GM12874 (cell line): ENCODE measurements at regions not wholly inside any gene's neighbourhood (a gene's known extent, or its start where the extent isn't known, plus 50 kb on each side); places are given as distances from the start of the nearest gene placed in this dataset.

Experiments used
- CTCF ChIP-seq: IDR thresholded peaks from 2 replicates; pipeline ENCODE4 v1.5.1; 2011; ENCODE audit warnings: low read depth, mild to moderate bottlenecking, control low read depth, low read length, moderate library complexity; ENCODE audit not compliant: insufficient read depth

GRCh38 chr10:78231939-78232338 is 198.3 kb downstream of the RPS24 start:
- TF ChIP-seq CTCF: no peak

DNA sequence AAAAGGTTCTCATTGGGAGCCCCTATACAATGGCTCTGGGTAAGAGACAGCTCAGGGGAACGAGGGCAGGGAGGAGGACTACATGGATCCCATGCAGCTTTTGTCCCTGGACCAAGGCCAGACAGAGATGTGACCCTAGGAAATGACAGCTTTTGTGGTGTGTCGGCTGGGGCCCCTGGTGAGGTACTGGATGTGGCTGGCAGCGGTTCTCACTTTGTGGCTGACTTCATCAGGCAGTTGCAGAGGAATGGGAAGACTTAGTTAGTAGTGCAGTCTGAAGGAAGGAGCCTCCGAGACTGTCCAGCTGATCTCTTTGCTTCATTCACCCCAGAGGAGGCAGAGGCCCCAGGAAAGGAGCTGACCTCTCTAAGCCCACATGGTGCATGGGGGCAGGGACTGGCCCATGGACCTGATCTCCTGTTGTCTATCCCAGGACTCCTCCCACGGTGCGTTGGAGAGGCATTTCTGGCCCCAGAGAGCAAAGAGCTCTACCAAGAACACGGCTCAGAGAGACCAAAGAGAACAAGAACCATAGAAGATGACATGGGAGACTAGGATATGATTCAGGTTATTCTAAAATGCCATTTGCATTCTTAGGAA is 202.9 kb downstream of the RPS24 start:
- TF ChIP-seq CTCF: no peak

DNA sequence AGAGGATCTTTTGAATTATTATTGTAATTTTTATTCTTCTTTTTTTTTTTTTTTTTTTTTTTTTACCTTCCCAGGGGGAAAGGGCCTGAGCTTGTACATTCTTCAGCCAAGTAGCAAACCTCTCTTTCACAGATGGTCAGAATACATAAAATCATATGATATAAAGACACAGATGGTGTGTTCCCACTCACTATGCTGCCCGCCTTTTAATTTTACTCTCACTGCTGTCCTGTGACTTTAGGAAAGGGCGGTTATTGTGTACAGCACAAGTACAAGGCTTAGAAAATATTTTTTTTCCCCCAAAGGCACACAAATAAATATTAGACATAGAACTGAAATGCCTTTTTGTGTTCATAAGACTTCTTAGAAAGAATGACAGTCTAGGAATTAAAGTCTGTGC is 213.6 kb downstream of the RPS24 start:
- no peak for TF ChIP-seq CTCF

DNA sequence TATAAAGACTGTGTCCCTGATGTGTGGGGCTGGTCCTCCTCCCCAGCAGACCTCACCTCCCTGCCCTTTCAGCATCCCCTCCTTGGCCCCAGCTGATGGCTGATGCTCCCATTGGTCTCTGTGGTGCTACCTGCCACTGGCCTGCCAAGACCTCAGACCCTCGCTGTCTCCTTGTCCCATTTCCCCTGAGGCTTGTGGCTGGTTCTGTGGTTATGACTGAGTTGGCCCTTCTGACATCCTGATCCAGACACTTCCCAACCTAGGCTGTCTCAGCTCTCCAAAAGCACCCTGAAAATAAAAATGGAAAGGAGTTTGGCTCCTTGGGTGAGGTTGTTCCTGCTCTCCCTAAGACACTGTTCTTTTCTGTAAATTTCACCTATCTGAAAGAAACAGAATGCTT is 214.2 kb downstream of the RPS24 start:
- no peak for TF ChIP-seq CTCF

GRCh38 chr10:78248651-78249464 is 215.2 kb downstream of the RPS24 start:
- TF ChIP-seq CTCF: no peak

DNA sequence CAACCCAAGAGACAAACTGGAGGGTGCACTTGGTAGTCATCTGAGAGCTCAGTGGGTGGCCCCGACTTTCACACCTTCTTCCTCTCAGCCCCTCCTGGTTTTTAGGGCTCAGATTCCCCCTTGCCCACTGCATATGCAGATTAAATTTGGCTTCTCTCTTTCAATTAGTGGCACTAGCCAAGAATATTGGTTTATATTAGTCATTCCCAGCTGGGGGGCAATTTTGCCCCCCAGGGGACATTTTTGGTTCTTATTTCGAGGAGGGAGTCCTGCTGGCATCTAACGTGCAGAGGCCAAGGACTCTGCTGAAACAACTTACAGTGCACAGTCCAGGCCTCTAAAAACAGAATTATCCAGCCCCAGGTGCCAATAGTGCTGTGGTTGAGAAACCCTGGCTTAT is 216.0 kb downstream of the RPS24 start:
- no peak for TF ChIP-seq CTCF

DNA sequence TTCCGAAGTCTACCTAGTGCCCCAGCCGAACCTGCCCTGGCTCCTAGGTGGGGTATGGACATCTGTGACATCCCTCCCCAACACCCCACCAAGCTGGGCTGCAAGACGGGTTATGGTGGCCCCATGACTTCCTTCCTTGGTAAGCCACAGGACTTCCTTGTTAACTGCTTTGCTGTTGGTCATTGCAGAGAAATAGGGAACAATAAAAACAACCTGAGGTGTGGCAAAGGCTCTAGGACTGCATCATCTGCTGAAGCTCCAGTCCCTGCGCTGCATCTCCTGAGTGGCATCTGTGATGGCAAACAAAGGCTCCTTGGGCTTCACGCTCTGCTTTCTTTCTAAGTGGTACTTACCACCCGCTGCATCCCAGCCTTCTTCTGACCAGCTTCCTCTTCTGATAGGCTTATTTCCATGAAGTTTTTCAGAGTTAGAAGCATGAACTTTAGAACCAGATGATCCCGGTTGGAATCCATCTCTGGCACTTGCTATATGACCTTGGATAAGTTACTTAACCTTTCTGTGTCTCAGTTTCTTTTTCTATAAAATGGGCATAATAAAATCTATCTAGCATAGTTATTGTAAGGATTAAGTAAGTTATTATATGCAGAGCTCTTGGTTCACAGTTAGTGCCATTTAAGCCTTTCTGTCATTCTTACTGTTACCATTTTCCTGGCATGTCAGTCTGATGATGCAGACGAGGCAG is 216.8 kb downstream of the RPS24 start:
- TF ChIP-seq CTCF: no peak
